ENCODE measurements at regions not wholly inside any gene's neighbourhood (a gene's known extent, or its start where the extent isn't known, plus 50 kb on each side); places are given as distances from the start of the nearest gene placed in this dataset.

DNA sequence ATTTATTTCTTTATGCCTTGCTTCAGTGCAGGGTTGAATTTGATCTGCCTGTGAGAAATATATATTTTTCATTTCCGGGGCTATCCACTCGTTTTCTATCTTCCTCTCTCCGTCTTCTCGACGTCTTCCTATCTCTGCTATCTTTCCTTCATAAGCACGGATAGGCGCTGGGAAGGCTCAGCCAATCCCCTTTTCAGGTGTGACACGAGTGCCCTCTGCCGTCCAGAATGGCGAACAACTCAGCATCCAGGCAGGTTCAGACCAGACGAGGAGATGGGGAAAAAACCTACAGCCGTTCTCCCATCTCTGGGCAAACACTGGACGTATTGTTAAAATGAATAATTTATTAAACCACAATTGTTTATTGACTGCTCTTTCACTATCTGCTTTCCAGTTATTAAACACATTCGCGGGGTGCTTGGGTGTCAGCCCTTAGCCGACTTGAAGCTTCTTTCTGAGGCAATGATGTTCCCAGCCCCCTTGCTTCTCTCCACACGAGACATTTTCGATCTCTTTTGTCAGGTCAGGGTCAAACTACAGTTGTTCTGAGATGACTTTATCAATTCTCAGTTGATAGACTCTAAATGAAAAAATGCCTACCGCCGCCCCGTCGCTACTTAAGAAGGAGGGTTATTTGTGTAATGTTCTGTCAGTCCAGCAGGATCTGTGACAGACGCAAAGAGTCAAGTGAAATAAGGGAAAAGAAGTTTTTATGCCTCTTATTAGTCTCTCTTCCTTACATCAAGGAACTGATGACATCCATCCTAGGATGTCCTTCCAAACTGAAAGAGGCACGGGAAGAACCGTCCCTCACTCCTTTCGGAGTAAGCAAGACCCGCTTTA lies 96.3 kb upstream of the NOCT start:
- peak; percentile 75 for DNase-seq

DNA sequence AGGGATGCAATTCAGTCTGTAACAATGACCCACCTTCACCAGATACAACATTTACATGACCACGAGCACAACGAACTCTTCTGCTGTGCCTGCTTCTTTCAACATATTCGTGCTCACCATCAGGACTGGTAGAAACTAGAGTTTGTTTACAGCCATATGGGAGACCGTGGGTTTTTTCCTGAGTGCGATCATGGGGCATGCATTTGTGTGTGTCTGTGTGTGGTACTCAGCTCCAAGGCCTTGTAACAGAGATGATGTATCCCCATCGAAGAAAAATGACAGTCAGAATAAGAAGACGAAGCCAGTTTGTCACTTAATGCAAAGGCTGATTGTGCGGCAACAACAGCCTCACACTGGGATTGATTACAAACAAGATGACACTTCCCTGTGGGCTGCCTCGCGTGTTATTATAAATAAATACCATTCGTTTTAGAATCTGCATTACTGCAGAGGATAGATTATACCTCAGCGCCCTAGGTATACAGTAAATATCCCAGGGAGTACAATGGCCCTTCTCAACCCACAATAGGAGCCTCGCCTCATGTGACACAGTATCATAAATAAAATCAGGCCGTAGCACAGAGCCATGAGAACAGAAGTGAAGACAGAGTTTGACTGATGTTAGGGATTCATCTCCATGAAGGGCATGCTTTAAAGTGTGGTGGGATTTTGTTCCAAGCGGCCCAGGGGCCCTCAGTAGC lies 97.3 kb upstream of the NOCT start:
- DNase-seq, result no peak

DNA sequence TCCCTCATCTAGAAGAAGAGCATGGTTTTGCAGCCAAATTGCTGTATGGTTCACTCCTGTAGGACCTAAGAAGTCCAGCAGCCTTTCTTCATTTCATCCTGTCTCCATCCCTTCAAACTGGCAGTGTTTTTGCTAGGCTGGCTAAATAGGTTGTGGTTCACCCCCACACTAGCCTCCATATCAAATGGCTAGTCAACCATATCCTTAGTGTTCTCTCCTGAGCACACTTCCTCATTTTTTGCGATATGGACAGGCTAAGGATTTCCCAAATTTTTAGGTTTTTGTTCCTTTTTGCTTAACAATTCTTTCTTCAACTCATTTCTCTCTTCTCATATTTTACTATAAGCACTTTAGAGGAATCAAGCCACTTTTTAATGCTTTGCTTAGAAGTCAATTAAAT lies 98.8 kb upstream of the NOCT start:
- DNase-seq, result no peak

DNA sequence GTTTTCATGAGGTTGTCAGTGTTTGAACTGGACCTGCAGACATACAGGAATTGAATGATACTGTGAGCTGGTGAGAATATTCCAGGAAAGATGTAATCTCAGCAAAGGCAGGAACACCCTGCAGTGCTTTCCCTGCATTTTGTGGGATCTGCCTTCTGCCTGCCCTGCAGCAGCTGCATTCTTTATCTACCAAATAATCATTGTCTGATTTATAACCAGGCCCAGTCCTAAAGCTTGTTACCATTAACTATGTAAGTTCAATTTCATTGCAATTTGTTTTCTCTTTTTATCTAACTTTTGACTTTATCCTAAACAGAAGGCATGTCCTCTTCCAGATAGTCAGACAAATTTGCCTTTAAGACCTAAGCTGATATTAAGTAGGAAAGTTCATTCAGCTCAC lies 99.8 kb upstream of the NOCT start:
- no peak for DNase-seq

DNA sequence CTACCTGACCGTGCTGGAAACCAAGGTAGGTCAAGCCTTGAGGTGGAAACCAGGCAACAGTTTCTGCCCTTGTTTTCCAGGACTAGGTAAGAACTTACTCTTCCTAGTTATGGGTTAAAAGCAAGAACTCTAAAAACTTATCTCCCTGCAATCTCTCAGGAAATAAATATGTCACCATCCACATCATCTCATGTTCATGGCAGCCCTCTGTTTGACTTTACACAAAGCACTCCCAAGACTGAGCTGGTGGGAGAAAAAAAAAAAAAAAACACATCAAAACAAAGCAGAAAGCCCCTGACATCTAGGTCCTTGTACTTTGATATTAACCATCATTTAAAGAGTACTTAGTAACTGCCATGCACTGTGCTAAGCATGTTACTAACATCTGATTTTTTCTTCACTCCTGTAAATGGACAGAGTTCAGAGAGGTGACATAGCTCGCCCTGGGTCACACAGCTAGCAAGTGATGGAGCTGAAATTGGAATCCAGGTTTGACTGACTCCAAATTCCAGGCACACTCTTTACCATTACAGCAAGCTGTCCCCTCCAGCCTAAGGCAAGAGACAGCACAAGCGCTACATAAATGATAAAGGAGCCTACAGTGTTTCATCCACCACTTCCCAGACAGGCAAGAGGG lies 102.8 kb upstream of the NOCT start:
- no peak for DNase-seq

DNA sequence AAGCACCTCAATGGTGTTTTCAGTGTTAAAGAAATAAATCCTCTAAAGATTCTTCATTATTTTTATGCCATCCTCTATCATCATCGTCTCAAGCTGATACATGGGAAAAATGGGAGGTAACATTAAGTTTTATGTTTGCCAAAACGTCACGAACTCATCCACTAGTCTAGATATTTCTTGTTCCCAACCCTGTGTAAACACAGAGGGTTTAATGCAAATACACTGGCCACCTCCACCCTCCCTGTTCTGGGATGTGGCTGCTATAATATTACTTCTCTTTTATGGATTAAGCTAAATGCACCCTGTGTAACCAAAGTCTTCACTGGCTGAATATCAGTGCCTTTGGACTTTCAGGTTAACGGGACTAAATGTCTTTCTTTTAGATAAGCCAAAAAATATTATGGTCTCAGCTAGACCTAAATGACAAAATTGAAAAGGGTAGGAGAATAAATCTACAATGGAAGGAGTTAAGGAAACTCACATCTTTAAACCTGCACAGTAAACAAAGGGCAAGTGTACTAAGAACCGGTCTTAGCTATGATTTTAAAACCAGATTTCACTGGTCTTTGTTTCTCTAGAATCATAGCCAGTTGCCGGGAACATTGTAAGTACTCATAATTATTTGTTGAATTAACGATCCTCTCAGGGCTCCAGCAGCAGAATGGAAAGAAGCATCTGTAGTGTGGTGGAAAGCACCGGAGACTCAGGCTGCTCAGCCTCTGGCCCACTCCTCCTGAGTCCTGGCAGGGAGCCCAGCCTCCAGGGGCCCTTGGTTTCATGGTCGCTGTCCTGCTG lies 103.5 kb upstream of the NOCT start:
- no peak for DNase-seq

DNA sequence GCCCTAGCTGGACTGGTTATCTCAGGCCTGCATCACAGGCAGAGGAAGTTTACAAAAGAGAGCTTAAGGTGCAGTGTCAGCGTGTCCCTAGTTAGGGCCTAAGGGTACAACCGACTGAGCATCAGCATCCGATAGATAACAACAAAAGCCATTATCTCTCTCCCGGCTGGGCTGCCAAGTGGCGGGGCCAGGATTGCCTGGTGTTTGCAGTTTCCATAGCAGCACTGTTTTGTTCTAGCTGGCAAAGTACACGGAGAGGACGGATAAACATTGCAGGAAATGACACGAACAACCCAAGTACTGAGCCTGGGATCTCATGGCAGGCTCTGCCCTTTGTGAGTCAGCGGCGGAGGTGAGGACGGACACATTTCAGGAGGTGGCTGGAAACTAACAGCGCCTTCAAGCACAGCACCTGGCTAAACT lies 104.7 kb upstream of the NOCT start:
- peak; percentile 44 for DNase-seq

DNA sequence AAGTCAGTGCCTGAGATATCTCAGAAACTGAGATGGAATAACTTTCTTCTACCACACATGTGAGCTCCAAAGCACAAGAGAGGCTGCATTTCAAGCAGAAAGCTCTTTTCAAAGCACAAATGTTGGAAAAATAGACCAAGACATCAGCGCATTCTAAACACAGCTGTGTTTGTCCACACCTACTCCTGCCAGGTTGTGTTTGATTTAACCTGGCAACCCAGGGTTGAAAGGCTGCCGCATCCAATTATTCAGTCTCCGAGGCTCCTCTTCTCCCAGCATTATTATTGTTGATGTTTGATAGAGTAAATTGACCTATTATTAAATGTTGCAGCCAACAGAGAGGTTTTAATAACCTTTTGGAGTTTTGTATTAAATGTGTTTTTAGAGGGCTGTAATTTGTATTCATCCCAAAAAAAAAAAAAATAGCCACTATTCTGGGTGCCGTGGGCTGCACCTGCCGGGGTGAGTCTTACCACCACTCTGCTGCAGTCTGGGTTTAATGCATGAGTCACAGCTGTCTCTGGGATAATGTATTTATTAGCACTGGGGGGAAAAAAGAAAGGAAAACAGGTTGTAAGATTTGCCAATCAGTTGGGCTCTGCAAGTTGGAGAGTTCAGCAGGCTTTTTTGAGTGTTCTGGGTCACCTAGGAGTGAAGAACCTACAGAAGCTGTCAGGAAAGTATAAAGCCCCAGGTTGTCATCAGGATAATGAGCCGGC lies 105.2 kb upstream of the NOCT start:
- no peak for DNase-seq

DNA sequence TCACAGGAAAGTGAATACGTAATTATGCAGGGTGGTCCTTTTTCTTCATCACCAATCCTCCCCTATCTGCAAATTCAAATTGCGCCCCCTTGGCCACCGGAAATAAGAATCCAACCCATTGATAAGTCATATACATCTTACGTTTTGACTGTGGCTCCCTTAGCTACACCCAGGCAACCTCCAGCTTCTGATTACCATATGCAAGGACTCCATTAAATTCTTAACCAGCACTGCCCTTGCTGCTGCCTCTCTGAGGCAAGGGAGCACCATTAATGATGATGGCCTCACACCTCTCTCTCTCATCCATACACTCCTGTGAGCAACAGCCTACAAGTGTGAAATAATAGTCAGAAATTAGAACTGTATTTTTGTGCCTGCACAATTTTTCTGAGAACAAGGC lies 106.0 kb upstream of the NOCT start:
- DNase-seq, result no peak

DNA sequence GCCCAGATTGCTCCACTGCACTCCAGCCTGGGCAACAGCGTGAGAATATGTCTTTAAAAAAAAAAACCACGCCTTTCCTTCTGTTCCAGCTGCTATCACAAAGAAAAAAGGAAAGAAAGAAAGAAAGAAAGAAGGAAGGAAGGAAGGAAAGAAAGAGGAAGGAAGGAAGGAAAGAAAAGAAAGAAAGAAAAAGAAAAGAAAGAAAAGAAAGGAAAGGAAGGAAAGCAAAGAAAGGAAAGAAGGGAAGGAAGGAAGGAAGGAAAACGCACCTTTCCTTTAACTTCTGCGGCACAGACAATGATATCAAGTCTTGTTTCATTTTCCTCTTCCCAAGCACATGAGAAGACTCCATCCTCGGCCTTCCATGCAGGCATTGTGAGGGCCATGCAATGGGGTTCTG lies 107.4 kb upstream of the NOCT start:
- DNase-seq, result no peak

DNA sequence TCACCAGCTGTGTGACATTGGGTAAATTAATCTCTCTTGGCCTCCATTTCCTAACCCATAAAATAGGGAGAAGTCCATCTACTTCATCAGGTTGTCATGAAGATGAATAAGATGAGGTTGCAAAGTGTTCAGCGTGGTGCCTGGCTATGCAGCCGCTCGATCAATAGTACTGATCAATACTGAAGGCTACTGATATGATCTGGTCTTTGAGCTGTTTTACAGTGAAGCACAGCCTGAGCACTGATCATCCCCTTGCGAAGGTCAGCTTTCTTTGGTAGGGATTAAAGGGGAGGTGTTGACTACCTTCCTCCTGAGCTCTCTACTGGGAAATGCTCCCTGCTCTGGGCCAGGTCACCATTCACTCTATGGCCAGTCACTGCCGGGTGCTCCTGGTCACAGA lies 108.4 kb upstream of the NOCT start:
- DNase-seq, result no peak

DNA sequence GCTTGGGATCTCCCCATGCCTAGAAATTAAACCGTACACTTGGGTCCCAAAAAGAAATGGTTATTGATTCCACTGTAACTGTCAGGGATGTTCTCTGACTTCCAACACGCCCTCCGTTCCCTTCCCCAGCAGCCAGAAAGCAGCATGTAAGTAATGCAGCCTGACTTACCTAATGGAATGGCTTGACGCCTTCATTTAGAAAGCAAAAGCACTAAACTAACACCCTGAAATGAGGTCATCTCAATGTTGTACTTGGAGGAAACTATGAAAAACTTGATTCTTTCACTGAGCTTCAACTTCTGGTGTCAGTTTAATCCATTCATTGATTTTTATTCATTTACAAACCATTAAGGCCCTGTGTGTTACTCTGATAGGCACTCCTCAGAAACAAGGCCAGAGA lies 110.8 kb upstream of the NOCT start:
- DNase-seq, result no peak

DNA sequence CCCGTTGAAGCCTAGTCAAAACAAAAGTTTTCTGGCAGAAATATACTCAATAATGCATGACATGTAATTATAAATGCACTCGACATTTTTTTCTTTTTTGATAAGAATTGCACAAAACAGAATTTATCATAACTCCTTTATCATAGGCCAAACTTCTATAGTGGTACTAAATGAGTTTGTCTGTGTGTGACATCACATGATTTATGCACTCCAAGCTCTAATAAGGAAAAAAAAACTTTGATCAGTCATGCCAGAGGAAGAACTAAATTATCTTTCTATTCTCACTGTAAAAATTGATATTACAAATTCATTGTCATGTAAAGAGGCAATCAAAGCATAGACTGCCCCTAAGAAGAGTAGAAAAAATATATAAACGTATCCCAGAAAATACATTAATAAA lies 112.4 kb upstream of the NOCT start:
- no peak for DNase-seq

DNA sequence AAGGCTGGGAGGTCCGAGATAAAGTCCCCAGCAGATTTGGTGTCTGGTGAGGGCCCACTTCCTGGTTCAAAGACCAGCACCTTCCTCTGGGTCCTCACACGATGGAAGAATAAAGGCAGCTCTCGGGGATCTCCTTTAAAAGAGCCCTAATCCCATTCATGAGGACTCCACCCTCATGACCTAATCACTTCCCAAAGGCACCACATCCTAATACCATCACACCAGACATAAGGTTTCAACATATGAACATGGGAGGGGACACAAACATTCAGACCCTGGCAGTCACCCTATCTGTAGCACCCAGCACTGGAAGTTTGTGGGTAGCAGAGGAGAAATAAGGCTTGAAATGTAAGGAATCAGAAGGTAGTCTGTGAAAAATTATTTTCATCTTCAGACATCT lies 112.9 kb upstream of the NOCT start:
- no peak for DNase-seq

DNA sequence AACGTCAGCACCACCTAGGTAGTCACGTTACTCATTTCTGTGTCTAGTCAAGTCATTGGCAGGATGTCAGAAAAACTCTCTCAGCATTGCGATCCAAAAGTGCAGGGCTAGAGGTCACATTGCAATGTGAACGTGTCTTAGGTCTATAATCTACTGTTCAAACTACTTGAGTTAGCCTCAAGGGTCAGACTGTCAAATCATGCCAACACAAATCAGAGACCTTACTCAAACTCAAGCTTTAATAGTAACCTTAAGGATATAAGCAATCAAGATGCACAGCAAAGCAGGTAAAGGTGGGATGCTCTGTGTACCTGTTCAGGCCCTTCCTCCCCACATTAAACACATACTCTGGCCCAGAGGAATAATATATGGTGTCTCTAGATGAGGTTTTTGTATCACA lies 114.4 kb upstream of the NOCT start:
- no peak for DNase-seq

DNA sequence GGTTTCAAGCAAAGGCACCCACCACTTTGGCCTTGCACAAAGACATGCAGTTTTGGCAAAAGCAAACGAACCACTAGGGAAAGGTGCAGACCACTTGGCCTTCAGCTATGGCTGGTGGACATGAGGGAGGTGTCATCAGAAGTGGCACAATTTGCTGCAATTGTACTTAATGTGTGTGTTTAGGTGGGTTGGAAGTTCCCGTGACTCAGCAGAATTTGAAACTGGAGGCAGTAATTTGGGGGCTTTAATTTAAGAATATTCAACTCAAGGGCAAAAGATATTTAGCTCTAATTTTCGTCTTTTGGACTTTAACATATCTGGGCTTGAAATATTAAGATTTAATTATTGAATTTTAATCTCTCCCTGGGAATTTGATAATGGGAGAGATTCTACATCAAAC lies 115.6 kb upstream of the NOCT start:
- DNase-seq, result no peak

DNA sequence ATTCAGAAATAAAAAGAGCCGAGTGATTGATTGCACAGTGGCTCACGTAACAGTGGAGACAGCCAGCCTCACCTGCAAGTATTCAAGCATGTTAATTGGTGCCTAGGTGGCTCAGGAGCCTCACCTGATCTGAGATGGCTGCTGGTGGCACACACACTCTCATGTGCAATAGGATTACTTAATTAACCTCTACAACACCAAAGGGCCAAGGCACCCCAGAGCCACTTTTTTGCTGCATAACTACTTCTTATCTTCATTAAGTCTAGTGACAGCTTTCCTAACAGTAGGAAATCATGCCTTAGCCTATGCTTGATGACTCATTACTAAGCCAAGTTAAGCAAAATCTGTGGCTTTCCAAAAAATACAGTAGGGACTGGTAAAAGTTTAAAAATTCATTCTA lies 117.3 kb upstream of the NOCT start:
- peak; percentile 49 for DNase-seq

DNA sequence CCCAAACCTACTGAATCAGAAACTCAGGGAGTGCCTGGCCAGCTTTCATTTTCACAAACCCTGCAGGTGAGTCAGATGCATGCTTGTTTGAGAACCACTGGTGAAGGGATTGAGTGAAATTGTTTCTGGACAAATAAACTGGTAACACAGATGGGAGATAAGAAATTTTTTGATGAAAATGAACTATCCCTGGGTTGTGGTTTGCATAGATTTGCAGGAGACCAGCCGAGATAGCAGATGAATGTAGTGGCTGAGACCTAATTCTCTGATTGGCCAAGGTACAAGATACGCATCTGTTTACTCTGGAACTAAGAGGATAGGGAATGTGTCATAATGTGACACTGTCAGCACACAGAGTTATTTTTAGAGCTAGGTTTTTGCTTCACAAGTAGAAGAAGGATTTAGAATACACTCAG lies 117.8 kb upstream of the NOCT start:
- DNase-seq, result peak; percentile 86

DNA sequence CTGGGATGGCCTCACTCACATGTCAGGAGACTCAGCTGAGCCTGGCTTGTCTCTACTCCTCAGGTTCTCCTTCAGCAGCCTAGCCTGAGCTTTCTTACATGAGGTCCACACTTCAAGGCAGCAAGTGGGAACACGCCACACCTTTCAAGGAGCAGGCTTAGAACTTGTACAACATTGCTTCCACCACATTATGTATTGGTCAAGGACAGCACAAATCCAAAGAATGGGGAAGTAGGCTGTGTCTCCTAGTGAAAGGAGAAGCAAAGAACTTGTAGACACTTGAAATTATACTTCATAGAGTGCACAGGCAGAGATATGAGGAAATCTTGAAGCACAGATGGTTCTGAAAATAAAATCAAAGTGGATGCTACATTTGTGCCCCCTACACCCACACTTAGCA lies 120.9 kb upstream of the NOCT start:
- DNase-seq, result no peak

DNA sequence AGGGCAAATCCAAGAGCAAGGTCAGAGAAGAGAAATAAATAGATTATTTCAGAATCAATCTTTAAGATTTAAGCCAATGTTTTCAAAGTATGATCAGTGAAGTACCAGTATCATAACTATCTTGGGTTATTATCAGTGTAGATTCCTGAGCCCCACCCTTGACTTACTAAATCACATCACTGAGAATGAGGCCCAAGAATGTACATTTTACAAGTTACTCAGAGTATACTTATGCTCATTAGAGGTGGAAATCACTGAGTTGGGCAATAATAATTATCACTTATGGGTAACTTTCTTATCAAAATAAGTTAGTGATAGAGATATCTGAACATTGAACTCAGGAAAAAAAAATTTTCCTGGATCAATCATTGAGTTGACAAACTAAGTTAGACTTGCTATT lies 121.6 kb upstream of the NOCT start:
- no peak for DNase-seq

DNA sequence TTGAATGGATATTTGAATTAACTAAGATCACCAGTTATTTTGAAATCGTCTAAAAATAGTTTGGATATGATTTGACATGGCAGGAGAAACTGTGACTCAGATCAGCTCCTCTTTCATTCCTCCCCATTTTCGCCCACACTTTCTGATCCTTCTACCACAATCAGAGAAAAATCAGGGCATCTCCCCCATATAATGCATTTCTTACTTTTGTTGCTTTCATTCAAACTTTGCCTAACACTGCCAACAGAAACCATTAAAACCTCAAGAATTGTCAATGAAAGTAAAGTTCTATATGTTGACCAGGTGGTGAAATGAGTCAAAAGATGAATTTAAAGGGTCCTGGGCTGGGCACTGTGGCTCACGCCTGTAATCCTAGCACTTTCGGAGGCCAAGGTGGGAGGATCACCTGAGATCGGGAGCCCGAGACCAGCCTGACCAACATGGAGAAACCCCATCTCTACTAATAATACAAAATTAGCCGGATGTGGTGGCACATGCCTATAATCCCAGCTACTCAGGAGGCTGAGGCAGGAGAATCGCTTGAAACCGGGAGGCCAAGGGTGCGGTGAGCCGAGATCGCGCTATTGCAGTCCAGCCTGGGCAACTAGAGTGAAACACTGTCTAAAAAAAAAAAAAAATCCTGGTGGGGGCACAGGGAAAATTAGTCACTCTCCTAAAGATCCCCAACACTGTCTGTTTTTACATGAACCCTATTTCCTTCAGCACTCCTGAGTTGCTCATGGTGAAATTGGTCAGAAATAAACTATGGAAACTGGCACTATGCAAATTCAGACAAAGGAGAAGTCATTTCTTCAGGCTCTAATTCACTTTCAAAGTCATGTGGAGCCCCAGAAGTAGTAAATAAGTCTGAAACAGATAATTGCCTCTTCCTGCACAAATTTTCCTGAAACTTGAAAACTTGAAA lies 122.8 kb upstream of the NOCT start:
- peak; percentile 26 for DNase-seq
